GM20431 (cell line): ENCODE measurements at regions not wholly inside any gene's neighbourhood (a gene's known extent, or its start where the extent isn't known, plus 50 kb on each side); places are given as distances from the start of the nearest gene placed in this dataset.

ENCODE experiments used
- in situ Hi-C: fragments of 300-500 bp; cut with MseI, MboI; formaldehyde crosslinking; loops from one replicate; pipeline ENCODE4 v1.15.0; 2020; ENCODE audit warnings: low sequenced_read_pairs; ENCODE audit not compliant: unreplicated experiment

DNA sequence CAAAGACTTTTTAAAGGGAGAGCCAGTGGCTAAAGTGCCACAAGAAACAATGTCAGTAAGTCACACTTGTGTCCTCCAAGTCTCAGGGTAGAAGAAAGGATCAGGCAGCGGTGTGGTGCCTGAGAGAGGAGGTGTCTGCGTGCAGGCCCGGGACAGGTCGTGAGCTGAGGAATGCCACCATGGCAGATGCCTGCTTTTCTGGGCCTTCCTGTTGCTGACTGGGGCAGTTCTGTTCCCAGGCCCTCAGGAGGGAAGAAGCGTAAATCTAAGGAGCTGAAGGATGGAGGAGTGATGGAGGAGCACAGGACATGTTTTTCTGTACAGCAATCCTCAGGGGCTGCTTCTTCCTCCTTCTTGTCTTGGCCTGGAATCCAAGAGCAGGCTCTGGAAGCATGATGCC lies 165.8 kb downstream of the ZBTB18 start:
- in situ Hi-C loops, result no loop called here

DNA sequence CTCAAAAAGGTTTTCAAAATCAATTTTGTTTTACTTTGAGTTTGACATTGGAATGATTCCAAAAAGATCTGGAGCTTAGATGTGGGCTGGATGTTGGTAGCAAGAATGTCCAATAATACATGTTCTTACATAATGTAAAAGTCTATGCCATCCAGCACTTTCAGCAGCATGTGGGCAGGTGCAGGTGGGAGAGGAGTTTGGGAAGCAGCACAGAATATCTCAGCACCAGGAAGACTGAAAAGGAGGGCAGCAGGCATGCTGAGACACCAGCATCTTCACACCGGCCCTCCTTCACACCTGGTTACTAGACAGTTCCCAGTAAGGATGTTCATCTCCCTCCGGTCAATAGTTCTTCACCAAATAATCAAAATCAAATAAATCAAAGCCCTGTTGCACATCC lies 166.6 kb downstream of the ZBTB18 start:
- in situ Hi-C loops, result no loop called here

- in situ Hi-C loops, result no loop called here
Observed at GRCh38 chr1:244218220-244218619, 167.1 kb downstream of the ZBTB18 start.

DNA sequence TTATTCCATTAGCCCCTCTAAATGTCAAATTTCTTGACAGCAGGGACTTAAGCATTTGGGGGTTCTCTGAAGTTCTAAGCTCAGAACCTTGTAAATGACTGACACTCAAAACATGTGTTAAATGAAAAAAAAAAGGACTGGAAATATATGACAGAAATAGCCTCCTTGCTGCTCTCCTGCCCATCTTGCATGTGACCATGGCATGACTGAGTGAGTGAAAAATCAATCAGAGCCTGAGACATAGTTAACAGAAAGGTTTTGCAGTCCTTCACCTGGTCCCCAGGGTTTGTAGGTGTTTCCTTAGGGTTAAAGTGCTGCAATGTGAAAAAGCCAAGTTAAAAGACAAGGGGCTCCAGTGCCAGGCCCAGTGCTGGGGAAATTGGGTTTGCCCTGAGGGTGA lies 168.1 kb downstream of the ZBTB18 start:
- in situ Hi-C loops, result no loop called here

DNA sequence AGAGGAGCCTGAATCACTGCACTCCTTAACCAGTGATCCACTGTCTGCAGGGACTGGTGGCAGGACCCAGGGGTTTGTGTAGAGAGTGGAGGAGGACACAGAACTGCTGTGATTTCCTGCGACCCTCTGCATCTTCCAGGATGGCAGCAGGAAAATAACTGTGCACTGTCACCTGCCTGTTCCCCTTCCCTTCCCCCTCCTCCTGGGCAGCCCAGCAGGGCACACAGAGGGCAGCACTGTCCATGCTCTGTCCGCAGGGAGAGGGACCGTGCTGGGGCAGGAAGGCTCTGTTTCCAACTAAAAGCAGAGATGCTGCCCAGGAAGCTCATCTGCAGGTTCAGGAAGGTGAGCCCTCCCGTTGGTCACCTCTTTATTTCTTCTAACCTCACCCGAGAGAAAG lies 168.7 kb downstream of the ZBTB18 start:
- in situ Hi-C loops, result no loop called here

GRCh38 chr1:244220410-244220809 lies 169.3 kb downstream of the ZBTB18 start:
- in situ Hi-C loops, result no loop called here

DNA sequence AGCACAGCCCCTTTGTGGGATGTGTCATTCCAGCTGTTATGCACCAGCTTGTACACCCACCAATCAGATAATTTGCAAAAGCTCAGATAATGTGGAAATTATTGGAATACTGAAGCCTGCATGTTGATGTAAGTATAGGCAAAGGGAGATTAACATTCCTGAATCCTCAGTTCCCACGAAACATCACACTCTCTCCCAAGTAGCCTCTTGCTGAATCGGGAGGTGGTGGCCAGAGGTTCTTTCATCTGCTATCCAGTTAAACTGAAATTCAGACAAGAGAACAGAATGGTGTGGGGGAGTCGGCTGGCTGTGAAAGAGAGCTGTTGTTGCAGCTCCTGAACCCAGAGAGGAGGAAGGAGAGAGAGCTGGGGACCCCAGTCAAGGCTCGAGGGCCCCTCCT lies 170.9 kb downstream of the ZBTB18 start:
- in situ Hi-C loops, result no loop called here

GRCh38 chr1:244224487-244225430 lies 173.7 kb downstream of the ZBTB18 start:
- in situ Hi-C loops, result no loop called here

- in situ Hi-C loops, result no loop called here
Observed at GRCh38 chr1:244226435-244226834, 175.4 kb downstream of the ZBTB18 start.

DNA sequence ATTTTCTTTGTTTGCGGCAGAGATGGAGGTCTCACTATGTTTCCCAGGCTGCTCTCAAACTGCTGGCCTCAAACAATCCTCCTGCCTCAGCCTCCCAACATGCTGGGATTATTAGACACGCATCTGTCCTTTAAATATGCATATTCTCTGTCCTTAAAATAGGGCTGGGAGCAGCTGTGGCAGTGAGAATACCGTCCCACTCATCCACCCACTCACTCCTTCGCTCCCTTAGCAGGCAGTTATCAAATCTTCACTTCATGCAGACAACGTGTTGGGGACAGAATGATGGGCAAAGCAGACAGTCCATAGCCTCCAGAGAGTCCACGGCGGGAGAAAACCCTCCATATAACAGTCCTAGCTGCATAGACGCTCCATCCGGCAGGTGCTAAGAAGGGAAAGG lies 179.4 kb downstream of the ZBTB18 start:
- in situ Hi-C loops, result no loop called here

DNA sequence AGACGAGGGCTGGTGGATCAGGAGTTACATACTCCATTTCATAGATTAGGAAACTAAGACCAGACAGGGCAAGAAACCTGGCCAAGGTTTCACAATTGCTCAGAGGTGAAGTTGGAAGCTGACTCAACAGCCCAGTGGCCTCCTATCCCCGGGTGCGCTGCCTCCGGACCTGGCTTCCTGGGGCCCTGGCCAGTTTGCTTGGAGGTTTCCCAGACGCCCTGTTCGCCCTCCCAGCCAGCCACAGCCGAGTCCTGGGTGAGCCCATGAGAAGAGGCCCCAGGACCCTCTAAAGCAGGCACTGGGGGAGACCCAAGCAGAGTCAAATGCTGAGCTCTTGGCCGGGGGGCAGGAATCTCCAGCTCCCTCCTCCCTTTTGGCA lies 180.1 kb downstream of the ZBTB18 start:
- in situ Hi-C loops, result no loop called here

DNA sequence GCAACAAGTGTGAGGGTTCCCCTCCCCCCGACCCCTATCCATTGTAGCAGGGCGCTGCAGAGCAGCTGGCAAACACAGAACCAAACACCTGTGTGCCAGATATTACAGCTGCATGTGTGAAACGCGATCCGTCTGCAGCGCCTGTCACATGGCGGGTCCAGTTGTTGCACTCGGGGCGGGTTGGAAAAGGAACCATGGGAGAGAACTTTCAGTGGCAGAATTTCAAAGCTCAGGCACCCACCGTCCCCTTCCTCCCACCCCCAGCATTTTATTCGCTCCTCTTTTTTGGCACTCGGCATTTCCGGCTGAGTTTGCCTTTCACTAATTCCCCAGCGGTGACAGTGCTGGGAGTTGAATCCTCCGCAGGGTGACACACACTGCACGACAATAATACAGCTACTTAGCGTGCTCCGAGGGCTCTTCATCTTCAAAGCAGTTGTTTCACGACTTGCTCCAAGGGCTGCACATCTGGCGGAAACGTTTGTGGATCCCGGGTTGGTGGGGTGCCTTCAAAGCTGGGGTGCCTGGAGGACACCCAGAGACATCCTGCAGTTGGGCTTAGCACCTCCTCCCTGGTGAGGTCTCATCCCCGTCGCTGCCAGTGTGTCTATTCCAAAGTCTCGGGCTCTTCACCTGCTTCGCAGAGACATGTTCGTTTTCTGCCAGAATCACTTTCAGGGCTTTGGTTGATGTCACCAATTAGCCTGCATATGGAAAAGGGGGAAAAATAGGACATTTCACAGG lies 180.7 kb downstream of the ZBTB18 start:
- in situ Hi-C loops, result no loop called here

DNA sequence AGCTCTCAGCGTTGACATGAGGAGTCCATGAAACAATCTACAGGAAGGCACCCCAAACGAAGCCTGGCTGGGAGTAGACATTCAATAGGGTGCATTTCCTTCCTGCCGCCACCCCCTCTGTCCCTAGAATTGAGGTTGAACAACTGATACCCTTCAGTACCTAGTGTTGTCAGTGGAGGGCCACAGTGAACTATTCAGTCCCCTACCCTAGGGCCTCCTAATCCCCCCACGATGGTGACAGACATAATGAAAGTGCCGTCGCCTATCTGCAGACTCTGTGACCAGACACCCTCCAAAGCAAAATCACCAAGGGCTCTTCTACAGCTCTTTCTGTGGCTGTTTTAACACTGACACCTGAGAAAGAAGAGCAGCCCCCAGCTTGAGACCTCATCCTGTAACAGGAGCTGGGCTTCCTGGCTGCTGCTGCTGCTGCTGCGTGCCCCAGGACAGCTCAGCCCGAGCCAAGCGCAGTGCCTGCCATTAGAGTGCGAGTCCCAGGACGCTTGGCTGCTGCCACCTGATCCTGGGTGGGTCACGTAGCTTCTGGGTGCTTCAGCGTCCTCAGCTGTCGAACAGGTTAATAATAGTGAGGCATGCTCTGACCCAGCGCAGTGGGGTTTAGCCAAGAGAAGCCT lies 183.0 kb downstream of the ZBTB18 start:
- in situ Hi-C loops, result no loop called here

DNA sequence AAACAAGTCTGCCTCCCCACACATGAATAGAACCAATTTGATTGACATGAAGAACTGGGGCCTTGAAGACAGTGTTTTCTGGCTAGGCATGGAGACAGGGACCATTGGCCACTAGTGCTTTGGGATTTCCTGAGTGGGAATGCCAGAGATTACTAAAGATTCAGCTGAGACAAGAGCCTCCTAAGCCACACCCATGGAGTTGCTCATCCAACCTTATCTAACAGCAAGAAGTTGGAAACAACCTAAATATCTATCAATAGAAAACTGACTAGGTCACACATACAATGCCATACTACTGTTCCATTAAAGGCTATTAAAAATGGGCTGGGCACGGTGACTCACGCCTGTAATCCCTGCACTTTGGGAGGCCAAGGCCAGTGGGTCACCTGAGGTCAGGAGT lies 184.1 kb downstream of the ZBTB18 start:
- in situ Hi-C loops, result no loop called here

- in situ Hi-C loops, result no loop called here
Observed at GRCh38 chr1:244236101-244236500, 185.0 kb downstream of the ZBTB18 start.

DNA sequence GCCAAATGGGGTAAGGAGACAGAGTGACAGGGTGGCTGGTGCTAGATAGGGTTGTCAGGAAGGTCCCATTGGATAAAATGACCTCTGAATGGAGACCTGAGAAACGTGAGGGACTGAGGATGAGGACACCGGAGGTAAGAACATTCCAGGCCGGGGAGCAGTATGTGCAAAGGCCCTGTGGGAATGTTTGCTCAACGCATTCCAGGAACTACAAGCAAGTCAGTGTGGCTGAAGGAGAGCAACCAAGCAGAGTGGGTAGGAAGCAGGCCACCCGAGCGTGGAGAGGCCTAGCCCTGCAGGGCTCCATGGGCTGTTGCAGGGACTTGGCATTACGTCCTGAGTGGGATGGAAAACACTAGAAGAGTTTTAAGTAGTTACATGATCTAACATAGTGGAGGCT lies 185.6 kb downstream of the ZBTB18 start:
- in situ Hi-C loops, result no loop called here

DNA sequence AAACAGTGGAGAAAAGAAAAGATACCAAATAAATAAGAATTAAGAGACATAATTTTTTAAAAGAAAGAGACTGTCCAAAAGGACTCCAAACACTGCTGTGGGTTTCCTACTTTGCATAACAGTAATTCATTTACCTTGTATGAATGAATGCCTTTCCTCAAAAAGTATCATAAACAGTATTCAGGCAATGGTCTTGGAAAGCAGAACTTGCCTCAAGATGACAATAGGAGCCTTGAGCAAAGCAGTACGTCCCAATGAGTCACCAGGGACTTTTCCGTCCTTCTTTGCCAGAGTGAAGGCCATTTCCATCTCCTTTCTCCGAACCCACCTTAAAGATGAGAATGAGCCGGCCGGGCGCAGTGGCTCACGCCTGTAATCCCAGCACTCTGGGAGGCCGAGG lies 186.4 kb downstream of the ZBTB18 start:
- in situ Hi-C loops, result no loop called here

DNA sequence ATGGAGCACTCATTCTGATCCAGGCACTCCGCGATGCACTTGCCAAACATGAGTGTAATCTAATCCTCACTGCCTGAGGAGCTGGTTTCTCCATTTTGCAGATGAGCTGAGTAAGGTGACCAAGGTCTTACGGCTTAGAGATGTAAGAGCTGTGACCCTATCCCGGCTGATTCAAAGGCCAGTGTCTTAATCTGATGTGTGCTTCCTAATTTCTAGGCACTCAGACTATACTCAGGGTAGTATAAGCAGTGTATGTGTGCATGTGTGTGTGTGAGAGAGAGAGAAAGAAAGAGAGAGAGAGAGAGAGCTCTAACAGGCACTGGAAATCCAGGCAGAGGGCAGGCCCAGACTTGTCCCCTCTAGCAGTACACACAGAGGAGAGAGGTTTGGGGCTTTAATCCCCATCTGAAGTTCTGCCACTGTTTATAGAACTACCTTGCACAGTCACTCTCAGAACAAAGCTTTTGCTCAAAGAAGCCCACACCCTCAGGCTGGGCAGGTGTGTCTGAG lies 188.2 kb downstream of the ZBTB18 start:
- in situ Hi-C loops, result no loop called here

DNA sequence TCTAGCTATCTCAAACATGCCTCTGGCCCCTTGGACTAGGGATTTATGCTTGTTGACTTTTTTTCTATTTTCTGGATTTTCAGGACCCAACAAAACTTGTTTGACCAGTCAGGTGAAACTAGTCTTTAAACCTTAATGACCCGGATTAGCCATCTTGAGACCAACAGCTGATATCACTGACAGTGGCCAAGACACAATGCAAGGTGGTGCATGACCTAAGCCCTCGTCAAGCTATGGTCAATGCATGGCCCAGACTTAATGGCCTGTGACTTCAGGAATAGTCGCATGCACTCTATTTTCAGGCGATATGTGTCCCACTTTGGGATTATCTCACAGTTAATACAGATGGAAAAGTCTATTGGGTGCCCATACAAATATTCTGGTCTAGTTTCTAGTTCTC lies 190.4 kb downstream of the ZBTB18 start:
- in situ Hi-C loops, result no loop called here

DNA sequence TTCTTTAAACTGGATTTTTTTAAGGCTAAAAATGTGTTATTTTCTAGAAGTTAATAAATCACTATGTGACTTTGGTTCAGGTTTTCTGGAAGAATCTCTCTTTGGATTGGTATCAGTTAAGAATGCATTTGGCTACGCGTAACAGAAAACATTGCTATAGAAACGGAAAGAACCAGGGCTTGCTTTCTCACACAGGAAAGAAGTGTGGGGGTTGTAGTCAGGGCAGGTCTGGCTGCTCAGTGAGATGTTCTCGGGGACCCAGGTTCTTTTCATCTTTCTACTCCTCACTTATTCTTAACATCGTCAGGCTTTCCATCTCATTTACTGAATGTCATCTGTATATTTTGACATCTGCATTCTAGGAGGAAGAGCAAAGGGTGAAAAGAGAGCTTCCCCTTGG lies 191.4 kb downstream of the ZBTB18 start:
- in situ Hi-C loops, result no loop called here

DNA sequence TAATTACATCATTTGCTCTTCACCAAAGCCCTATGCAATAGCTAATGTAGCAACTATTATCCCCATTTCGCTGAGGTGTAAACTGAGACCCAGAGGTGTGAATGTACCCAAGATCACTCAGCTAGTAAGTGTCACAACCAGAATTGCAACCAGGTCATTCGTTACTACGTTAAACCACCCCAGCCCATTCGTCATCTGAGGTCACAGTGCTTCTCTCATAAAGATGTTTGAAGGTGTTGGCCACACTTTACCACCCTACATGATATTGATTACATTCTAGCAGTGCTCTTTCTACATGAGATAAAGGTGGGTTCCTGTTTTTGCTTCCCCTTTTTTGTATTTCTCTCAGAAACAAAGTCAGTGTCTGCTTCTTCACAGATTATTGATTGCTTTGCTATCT lies 195.3 kb downstream of the ZBTB18 start:
- in situ Hi-C loops, result no loop called here
